Activated CD8-positive, alpha-beta memory T cell treated with anti-CD3 and anti-CD28 coated beads for 24 hours (primary cell): ENCODE measurements at regions not wholly inside any gene's neighbourhood (a gene's known extent, or its start where the extent isn't known, plus 50 kb on each side); places are given as distances from the start of the nearest gene placed in this dataset.
A peak's percentile ranks its signal among the peaks of the same experiment; 100 is the strongest.

Experiments
- DNase-seq: peaks from one replicate; pipeline ENCODE4 v3.0.0-alpha.2; 2020

DNA sequence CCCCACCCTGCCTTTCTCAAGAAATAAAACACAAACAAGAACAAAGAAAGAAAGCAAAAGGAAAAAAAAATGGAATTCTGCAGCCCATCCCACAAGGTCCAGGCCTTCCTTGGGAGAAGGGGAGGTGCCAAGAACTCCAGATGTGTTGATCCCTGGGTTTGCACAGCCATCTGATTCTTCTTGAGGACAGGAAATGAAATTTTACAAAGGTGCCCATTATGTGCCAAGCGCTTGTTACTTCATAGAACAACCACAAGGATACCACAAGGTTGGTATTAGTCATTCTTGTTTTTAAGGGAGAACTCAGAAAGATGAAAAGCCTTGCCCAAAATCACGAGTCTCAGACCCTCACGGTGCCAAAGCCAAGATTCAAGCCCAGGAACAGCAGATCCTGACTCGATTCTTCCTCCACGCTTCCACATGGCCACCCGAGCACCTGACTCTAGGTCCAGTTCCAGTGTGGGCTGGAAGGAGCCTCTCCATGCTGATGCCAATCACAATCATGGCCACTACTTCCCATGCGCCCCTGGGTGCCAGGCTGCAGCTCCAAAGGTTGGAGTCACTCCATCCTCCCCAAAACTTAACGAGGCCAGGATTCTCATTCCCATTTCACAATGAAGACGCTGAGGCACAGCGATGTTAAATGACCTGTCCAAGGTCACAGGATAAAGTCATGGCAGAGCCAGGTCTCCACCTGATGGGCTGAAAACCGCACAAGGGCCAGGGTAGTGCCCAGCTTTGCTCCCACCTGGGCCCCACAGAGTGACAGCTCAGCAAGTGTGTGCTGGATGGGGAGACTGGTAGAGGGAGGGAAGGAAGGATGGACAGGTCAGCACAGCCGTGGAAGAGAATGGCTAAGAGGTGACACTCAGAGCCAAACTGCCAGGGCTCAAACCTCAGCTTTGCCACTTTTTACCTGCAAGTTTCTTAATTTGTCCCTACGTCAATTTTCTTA, 66.7 kb upstream of the TOP1 start:
- peak; percentile 54 for DNase-seq

DNA sequence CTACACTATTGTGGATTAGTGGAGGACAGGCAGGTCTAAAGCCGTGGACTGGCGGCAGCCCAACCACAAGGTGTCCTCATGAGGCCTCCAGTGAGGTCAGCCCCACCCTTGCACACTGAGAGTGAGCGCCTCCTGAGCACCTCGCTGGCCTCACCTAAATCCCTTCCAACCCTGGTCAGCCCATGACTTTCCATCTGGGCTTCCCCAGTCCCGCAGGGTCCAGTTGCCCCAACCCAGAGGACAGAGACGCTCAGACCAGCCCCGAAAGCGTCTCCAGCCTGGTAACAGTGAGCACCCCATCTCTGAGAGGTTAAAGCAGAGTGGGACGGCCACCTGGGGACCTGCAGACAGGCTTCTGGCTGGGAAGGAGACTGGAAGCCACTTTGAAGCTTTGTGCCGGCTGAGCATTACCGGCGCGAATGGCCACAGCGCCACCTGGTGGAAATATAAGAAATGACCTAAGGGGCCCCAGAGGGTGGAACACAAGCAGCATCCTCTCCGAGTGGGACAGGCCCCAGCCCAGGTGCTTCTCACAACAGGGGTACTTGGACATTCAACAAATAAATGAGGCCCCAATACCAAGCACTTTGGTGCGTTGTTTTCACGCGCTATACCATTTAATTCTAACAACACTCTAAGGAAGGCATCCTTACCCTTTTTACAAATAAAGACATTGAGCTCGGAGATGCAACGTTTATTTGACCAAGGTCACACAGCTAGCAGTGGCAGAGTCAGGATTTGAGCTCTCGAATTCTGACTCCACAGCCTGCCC, 65.7 kb upstream of the TOP1 start:
- DNase-seq: peak; percentile 88

- DNase-seq: no peak
These were observed 65.1 kb upstream of the TOP1 start for GRCh38 chr20:40963505-40963845.

GRCh38 chr20:40965671-40966070, 63.0 kb upstream of the TOP1 start:
- DNase-seq: peak; percentile 43

DNA sequence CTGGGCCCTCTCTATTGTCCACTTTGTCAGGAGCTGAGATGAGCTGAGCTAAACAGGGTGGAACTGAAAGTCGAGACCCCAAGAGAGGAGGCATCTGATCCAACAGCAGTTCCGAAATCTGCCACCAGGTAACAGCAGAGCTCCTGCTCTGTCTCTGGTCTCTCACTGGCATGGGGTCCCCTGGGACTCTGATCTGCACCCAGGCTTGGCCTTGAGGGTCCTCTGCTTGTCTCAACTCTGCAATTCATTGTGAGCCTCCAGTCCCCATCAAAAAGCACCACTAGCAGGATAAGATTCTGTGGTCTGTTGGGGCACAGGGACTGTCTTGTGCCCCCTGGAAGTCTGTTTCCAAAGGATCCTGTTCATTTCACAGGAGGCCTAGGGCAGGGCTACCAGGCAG, 62.5 kb upstream of the TOP1 start:
- DNase-seq: no peak

DNA sequence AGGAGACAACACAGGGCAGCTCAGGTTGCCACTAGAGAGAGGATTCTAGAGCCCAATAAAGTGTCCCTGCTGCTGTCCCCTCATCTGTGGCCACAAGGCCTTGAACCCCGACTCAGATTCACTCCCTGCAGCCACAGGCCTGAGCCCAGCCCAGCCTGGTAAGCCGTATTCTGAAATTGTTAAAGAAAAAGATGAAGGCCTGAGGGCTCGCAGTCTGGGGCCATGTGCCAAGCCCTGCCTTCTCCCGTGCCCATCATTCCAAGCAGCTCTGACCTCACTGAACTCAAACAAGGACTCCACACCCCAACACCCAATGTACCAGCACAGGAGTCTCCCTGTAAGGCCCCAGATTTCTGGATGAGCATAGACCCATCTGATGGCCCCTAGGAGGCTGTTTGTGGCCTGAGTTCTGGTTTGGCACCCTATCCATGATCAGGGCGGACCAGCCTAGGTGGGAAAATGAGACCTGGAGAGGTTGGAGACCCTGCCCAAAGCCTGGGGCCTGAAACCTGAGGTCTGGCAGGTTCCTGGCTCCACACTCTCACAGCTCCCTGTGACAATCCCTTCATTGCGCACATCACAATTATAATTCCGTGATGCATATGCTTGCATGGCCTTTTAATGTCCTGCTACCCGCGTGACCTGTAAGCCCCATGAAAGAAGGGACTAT, 62.0 kb upstream of the TOP1 start:
- DNase-seq: peak; percentile 49

- peak; percentile 9 for DNase-seq
These were observed 60.9 kb upstream of the TOP1 start for GRCh38 chr20:40967700-40968099.

DNA sequence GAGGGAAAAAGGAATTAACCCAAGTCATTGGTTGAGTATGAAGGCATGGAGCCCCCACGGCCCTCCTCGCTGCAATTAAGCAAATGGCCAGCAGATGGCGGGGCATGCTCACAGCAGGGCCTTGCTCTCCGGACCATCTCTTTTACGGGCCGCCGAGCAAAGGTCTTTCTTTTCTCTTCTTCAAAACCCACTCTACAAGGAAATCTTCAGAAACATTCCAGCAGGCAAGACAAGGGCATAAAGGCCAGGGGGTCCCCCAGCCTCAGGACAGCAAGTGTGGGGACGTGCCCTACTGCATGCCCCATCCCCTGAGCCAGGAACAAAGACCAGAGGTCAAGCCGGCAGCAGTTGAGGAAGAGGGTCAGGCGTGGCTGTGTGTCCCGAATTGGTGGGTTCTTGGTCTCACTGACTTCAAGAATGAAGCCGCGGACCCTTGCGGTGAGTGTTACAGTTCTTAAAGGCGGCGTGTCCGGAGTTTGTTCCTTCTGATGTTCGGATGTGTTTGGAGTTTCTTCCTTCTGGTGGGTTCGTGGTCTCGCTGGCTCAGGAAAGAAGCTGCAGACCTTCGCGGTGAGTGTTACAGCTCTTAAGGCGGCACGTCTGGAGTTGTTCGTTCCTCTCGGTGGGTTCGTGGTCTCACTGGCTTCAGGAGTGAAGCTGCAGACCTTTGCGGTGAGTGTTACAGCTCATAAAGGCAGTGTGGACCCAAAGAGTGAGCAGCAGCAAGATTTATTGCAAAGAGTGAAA, 59.6 kb upstream of the TOP1 start:
- DNase-seq: peak; percentile 97

DNA sequence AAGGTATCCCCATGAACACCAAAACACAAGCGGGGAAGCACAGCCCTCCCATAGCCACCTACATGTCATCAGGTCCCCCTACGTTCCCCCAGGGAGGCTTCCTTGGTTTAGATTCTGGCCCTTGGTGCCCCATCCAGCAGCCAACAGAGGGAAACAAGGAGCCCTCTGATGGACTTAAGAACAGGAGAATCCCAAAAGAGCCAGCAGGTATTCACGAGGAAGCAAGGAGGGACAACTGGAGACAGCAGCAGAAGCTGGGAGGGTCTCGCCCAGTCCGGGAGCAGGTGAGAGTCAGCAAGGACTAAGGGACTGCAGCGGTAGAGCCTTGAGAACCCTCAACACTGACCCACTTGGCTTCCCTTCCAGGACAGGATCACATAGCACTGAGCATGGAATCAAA, 58.4 kb upstream of the TOP1 start:
- DNase-seq: peak; percentile 28

- no peak for DNase-seq
These were observed 51.4 kb upstream of the TOP1 start for GRCh38 chr20:40977218-40977617.

DNA sequence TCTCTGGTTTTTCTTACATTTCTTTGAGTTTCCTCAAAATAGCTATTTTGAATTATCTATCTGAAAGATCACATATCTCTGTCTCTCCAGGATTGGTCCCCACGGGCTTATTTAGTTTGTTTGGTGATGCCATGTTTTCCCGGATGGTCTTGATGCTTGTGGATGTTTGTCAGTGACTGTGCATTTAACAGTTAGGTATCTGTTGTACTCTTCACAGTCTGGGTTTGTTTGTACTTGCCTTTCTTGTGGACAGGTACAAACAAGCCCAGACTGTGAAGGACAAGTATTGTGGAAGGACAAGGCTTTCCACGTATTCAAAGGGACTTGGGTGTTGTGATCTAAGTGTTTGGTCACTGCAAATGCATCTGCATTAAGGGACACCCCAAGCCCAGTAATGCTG, 49.9 kb upstream of the TOP1 start:
- DNase-seq: no peak
